H1 (cell line): ENCODE measurements at regions not wholly inside any gene's neighbourhood (a gene's known extent, or its start where the extent isn't known, plus 50 kb on each side); places are given as distances from the start of the nearest gene placed in this dataset.

Experiments used
- KDM1A ChIP-seq: fragments of 200-600, 300-600 bp; sonication (generic); IDR thresholded peaks from 2 replicates; pipeline ENCODE4 v1.7.1; 2016; ENCODE audit warnings: mild to moderate bottlenecking, low read length, borderline replicate concordance
- NANOG ChIP-seq: IDR thresholded peaks from 2 replicates; pipeline ENCODE4 v1.6.1; 2011; ENCODE audit warnings: low read length, low read depth, mild to moderate bottlenecking, inconsistent platforms; ENCODE audit not compliant: insufficient read depth, poor library complexity, severe bottlenecking
- TEAD4 ChIP-seq: IDR thresholded peaks from 2 replicates; pipeline ENCODE4 v1.6.1; 2012; ENCODE audit warnings: low read depth, low read length, inconsistent platforms, mixed read lengths
- TF ChIP-seq, protein P1 (sequence below): fragments of 300-600 bp; sonication (generic); IDR thresholded peaks from 2 replicates; pipeline ENCODE4 v1.7.1; 2012; ENCODE audit warnings: low read length, moderate library complexity, mild to moderate bottlenecking, inconsistent platforms; ENCODE audit not compliant: insufficient replicate concordance

DNA sequence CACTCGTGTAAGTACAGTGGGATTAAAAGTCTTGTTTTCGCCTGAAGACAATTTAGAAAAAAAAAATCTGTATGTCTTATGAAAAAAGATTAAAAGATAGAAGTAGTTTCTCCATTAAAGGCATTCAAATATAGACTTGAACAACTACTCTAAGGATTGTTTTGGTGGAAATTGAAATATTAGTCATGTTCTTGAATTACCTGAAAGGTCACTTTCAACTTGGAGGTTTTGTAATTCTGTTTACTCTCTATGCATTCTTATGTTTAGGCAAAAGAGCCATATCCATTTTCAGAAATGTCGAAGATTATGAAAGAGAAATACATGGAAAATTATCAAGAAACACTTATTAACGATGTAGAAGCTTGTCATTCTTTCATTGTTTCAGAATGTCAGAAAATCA, 373.7 kb downstream of the ARL4A start (continued):
- TF ChIP-seq, protein P1, sequence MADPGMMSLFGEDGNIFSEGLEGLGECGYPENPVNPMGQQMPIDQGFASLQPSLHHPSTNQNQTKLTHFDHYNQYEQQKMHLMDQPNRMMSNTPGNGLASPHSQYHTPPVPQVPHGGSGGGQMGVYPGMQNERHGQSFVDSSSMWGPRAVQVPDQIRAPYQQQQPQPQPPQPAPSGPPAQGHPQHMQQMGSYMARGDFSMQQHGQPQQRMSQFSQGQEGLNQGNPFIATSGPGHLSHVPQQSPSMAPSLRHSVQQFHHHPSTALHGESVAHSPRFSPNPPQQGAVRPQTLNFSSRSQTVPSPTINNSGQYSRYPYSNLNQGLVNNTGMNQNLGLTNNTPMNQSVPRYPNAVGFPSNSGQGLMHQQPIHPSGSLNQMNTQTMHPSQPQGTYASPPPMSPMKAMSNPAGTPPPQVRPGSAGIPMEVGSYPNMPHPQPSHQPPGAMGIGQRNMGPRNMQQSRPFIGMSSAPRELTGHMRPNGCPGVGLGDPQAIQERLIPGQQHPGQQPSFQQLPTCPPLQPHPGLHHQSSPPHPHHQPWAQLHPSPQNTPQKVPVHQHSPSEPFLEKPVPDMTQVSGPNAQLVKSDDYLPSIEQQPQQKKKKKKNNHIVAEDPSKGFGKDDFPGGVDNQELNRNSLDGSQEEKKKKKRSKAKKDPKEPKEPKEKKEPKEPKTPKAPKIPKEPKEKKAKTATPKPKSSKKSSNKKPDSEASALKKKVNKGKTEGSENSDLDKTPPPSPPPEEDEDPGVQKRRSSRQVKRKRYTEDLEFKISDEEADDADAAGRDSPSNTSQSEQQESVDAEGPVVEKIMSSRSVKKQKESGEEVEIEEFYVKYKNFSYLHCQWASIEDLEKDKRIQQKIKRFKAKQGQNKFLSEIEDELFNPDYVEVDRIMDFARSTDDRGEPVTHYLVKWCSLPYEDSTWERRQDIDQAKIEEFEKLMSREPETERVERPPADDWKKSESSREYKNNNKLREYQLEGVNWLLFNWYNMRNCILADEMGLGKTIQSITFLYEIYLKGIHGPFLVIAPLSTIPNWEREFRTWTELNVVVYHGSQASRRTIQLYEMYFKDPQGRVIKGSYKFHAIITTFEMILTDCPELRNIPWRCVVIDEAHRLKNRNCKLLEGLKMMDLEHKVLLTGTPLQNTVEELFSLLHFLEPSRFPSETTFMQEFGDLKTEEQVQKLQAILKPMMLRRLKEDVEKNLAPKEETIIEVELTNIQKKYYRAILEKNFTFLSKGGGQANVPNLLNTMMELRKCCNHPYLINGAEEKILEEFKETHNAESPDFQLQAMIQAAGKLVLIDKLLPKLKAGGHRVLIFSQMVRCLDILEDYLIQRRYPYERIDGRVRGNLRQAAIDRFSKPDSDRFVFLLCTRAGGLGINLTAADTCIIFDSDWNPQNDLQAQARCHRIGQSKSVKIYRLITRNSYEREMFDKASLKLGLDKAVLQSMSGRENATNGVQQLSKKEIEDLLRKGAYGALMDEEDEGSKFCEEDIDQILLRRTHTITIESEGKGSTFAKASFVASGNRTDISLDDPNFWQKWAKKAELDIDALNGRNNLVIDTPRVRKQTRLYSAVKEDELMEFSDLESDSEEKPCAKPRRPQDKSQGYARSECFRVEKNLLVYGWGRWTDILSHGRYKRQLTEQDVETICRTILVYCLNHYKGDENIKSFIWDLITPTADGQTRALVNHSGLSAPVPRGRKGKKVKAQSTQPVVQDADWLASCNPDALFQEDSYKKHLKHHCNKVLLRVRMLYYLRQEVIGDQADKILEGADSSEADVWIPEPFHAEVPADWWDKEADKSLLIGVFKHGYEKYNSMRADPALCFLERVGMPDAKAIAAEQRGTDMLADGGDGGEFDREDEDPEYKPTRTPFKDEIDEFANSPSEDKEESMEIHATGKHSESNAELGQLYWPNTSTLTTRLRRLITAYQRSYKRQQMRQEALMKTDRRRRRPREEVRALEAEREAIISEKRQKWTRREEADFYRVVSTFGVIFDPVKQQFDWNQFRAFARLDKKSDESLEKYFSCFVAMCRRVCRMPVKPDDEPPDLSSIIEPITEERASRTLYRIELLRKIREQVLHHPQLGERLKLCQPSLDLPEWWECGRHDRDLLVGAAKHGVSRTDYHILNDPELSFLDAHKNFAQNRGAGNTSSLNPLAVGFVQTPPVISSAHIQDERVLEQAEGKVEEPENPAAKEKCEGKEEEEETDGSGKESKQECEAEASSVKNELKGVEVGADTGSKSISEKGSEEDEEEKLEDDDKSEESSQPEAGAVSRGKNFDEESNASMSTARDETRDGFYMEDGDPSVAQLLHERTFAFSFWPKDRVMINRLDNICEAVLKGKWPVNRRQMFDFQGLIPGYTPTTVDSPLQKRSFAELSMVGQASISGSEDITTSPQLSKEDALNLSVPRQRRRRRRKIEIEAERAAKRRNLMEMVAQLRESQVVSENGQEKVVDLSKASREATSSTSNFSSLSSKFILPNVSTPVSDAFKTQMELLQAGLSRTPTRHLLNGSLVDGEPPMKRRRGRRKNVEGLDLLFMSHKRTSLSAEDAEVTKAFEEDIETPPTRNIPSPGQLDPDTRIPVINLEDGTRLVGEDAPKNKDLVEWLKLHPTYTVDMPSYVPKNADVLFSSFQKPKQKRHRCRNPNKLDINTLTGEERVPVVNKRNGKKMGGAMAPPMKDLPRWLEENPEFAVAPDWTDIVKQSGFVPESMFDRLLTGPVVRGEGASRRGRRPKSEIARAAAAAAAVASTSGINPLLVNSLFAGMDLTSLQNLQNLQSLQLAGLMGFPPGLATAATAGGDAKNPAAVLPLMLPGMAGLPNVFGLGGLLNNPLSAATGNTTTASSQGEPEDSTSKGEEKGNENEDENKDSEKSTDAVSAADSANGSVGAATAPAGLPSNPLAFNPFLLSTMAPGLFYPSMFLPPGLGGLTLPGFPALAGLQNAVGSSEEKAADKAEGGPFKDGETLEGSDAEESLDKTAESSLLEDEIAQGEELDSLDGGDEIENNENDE: no peak
- TF ChIP-seq TEAD4 (no peak), NANOG (no peak), KDM1A (no peak)
- TF ChIP-seq, all 59 proteins: peak for 0
